ENCODE measurements at regions not wholly inside any gene's neighbourhood (a gene's known extent, or its start where the extent isn't known, plus 50 kb on each side); places are given as distances from the start of the nearest gene placed in this dataset.

- no peak for DNase-seq
Observed at GRCh38 chr5:168228668-168229067, 62.8 kb upstream of the WWC1 start.

GRCh38 chr5:168234133-168234532 lies 57.3 kb upstream of the WWC1 start:
- DNase-seq = no peak

- DNase-seq = no peak
Observed at GRCh38 chr5:168238463-168238862, 53.0 kb upstream of the WWC1 start.

- DNase-seq = no peak
Observed at GRCh38 chr5:168239325-168239724, 52.1 kb upstream of the WWC1 start.

Data from midbrain (tissue), 1 donor.